ENCODE measurements at regions not wholly inside any gene's neighbourhood (a gene's known extent, or its start where the extent isn't known, plus 50 kb on each side); places are given as distances from the start of the nearest gene placed in this dataset.

DNA sequence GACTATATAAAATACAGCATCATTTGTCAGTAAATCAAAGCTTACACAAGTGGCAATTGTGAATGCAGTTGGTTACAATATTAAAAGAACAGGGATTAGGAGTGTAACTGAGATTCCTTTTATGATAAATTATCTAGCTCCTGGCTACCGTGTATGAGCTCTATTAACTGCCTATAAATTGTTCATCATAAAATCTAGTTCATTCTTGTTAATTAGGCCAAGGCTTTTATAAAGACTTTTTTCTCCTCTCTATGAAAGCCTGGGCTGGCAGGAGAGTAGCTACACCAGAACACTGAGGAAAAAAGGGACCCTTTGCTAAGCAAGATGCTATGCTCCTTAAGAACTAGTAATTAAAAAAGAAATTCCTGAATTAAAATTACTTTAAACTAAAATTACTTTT lies 132.4 kb upstream of the MEF2C start:
- no peak overlapping the region for H3K56ac ChIP-seq (ENCODE audit: extremely low read depth, insufficient read depth, low read length)
- H3K4me1 ChIP-seq (ENCODE audit: control insufficient read depth, insufficient read depth, low read length): no peaks in the 10 kb centered on the region
- no peaks in the 10 kb centered on the region for H3K9me1 ChIP-seq (ENCODE audit: insufficient read depth, low read length)
- H3K9ac ChIP-seq (ENCODE audit: low read depth, low read length): no peak overlapping the region
- DNase-seq: no peak
- H4K20me1 ChIP-seq (ENCODE audit: insufficient read depth, low read length): no peaks in the 10 kb centered on the region
- no peak overlapping the region for H3K14ac ChIP-seq (replicated peaks; ENCODE audit: low read depth, low read length)
- in situ Hi-C loops (cut with MboI; ENCODE audit: low sequenced_read_pairs): no loop called here
- no peaks in the 10 kb centered on the region for H3K36me3 ChIP-seq (ENCODE audit: control insufficient read depth, insufficient read depth, low read length)
- no peaks in the 10 kb centered on the region for H3K27me3 ChIP-seq (ENCODE audit: control insufficient read depth, insufficient read depth, low read length)
- no peak overlapping the region for H3K4me2 ChIP-seq (ENCODE audit: low read depth, low read length)
- H4K8ac ChIP-seq (ENCODE audit: low read depth in 2 of 2, low read length in 2 of 2): no peak overlapping the region
- no peak for ATAC-seq (ENCODE audit: low read depth)
- H3K18ac ChIP-seq (ENCODE audit: low read depth, low read length): no peak overlapping the region
- no peak overlapping the region for H3K27ac ChIP-seq (ENCODE audit: insufficient read depth, low read length)
- H3K4me3 ChIP-seq (ENCODE audit: insufficient read depth, low read depth, low read length): no peak overlapping the region
- no peak overlapping the region for H2BK120ac ChIP-seq (ENCODE audit: low read depth, low read length)
- H2BK5ac ChIP-seq (ENCODE audit: low read depth, low read length, poor library complexity, severe bottlenecking): no peak overlapping the region
- H3K79me1 ChIP-seq (ENCODE audit: low read depth in 1 of 2, low read length in 2 of 2): no peaks in the 10 kb centered on the region
- no peak overlapping the region for H2BK15ac ChIP-seq (ENCODE audit: low read depth, low read length)
- ChIA-PET CTCF (no interaction called here), POLR2A (ENCODE audit: unreplicated experiment) (no interaction called here)
- BruUV-seq (replicated peaks): no TSS peak
- no CpG with 5 or more reads among the region's 1 CpG for WGBS, 2 experiments (ENCODE audit: extremely low coverage in 2 of 2, insufficient read length in 1 of 2)
- dilution Hi-C loops (cut with HindIII; ENCODE audit: low sequenced_read_pairs, unreplicated experiment): no loop called here
- H2AFZ ChIP-seq (replicated peaks; ENCODE audit: low read length, poor library complexity): no peak overlapping the region
- no peak overlapping the region for H4K91ac ChIP-seq (ENCODE audit: insufficient read depth, low read depth, low read length)
- no peak overlapping the region for H4K5ac ChIP-seq (ENCODE audit: low read depth, low read length)
- TF ChIP-seq RFX5 (IDR thresholded peaks at IDR 0.05; ENCODE audit: low read depth, low read length) (no peak), CHD1 (IDR thresholded peaks at IDR 0.05; ENCODE audit: low read depth, low read length) (no peak), POLR2A (IDR thresholded peaks at IDR 0.05; ENCODE audit: low read depth, low read length) (no peak), NFE2L2 (IDR thresholded peaks at IDR 0.05; ENCODE audit: low read depth, low read length) (no peak), USF2 (IDR thresholded peaks at IDR 0.05; ENCODE audit: low read depth, low read length) (no peak), SMC3 (IDR thresholded peaks at IDR 0.05; ENCODE audit: low read depth, low read length) (no peak), BHLHE40 (IDR thresholded peaks at IDR 0.05; ENCODE audit: low read depth, low read length) (no peak), MAZ (IDR thresholded peaks at IDR 0.05; ENCODE audit: borderline replicate concordance, low read depth, low read length) (no peak), CEBPB (IDR thresholded peaks at IDR 0.05; ENCODE audit: low read depth, low read length) (no peak), FOS (IDR thresholded peaks at IDR 0.05; ENCODE audit: low read depth, low read length) (no peak), RCOR1 (IDR thresholded peaks at IDR 0.05; ENCODE audit: insufficient replicate concordance, low read length) (no peak), MXI1 (IDR thresholded peaks at IDR 0.05; ENCODE audit: borderline replicate concordance, low read depth, low read length) (no peak), RAD21 (IDR thresholded peaks at IDR 0.05; ENCODE audit: low read length) (no peak), MAFK (IDR thresholded peaks at IDR 0.05; ENCODE audit: low read depth, low read length) (no peak)
- TF ChIP-seq, protein P1, sequence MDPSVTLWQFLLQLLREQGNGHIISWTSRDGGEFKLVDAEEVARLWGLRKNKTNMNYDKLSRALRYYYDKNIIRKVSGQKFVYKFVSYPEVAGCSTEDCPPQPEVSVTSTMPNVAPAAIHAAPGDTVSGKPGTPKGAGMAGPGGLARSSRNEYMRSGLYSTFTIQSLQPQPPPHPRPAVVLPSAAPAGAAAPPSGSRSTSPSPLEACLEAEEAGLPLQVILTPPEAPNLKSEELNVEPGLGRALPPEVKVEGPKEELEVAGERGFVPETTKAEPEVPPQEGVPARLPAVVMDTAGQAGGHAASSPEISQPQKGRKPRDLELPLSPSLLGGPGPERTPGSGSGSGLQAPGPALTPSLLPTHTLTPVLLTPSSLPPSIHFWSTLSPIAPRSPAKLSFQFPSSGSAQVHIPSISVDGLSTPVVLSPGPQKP (IDR thresholded peaks at IDR 0.05; ENCODE audit: borderline replicate concordance, low read depth, low read length): no peak
- TF ChIP-seq, protein P2, sequence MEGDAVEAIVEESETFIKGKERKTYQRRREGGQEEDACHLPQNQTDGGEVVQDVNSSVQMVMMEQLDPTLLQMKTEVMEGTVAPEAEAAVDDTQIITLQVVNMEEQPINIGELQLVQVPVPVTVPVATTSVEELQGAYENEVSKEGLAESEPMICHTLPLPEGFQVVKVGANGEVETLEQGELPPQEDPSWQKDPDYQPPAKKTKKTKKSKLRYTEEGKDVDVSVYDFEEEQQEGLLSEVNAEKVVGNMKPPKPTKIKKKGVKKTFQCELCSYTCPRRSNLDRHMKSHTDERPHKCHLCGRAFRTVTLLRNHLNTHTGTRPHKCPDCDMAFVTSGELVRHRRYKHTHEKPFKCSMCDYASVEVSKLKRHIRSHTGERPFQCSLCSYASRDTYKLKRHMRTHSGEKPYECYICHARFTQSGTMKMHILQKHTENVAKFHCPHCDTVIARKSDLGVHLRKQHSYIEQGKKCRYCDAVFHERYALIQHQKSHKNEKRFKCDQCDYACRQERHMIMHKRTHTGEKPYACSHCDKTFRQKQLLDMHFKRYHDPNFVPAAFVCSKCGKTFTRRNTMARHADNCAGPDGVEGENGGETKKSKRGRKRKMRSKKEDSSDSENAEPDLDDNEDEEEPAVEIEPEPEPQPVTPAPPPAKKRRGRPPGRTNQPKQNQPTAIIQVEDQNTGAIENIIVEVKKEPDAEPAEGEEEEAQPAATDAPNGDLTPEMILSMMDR (conservative IDR thresholded peaks at IDR 0.05; ENCODE audit: low read depth, low read length): no peak
- H2AK9ac ChIP-seq (replicated peaks; ENCODE audit: low read depth, low read length, poor library complexity): no peak overlapping the region
- no peak overlapping the region for H3K23ac ChIP-seq (ENCODE audit: low read depth, low read length)
- no peak overlapping the region for H3K4ac ChIP-seq (ENCODE audit: low read depth, low read length)
- intact Hi-C loops (cut with micrococcal nuclease): no loop called here
- no peaks in the 10 kb centered on the region for H3K9me3 ChIP-seq (ENCODE audit: control insufficient read depth, insufficient read depth, low read length)
- H2BK20ac ChIP-seq (ENCODE audit: low read depth, low read length): no peak overlapping the region
- no peak overlapping the region for H2AK5ac ChIP-seq (ENCODE audit: low read depth, low read length)
